CD4-positive, alpha-beta T cell (primary cell): ENCODE measurements at regions not wholly inside any gene's neighbourhood (a gene's known extent, or its start where the extent isn't known, plus 50 kb on each side); places are given as distances from the start of the nearest gene placed in this dataset.

Experiments
- ATAC-seq: fragments of 200-7000 bp; cut with Tn5 transposase; one replicate; pipeline ENCODE4 v1.10.0; 2022; ENCODE audit warnings: mild to moderate bottlenecking; ENCODE audit not compliant: poor library complexity
- CTCF ChIA-PET: fragments of 350-600 bp; sonication (Branson Sonifier 250); formaldehyde crosslinking; loops from one replicate; lab custom pipeline; 2021; ENCODE audit warnings: antibody characterized with exemption, inconsistent platforms; lab: Charles Lee
- POLR2A ChIA-PET: fragments of 350-600 bp; sonication (Branson Sonifier 250); formaldehyde crosslinking; loops from one replicate; lab custom pipeline; 2021; ENCODE audit warnings: antibody characterized with exemption, inconsistent platforms; lab: Charles Lee
- DNase-seq, 14 experiments: peaks; one replicate each; pipeline ENCODE4 v3.0.0-alpha.2; 2013 to 2020; ENCODE audit warnings: mixed read lengths in 2 of 14
- H3K27ac ChIP-seq, 2 donors: one replicate each; pipeline versions ENCODE4 v1.5.1 to v1.7.0; 2013; ENCODE audit warnings: low read length in 2 of 2, low read depth in 1 of 2, mild to moderate bottlenecking in 1 of 2
- H3K27me3 ChIP-seq, 2 experiments: 1 replicate in 1 of 2; 2 replicates in 1 of 2; pipeline versions ENCODE4 v1.6.1 to v1.7.0; 2013; ENCODE audit warnings: low read length in 2 of 2, control low read depth in 1 of 2, mild to moderate bottlenecking in 1 of 2, moderate library complexity in 1 of 2; ENCODE audit not compliant: insufficient read depth in 2 of 2, control insufficient read depth in 1 of 2
- H3K36me3 ChIP-seq: one replicate; pipeline ENCODE4 v1.6.1; 2013; ENCODE audit warnings: low read length, control low read depth; ENCODE audit not compliant: insufficient read depth
- H3K4me1 ChIP-seq: one replicate; pipeline ENCODE4 v1.6.1; 2013; ENCODE audit warnings: low read length, control low read depth; ENCODE audit not compliant: insufficient read depth
- H3K4me3 ChIP-seq: one replicate; pipeline ENCODE4 v1.5.1; 2013; ENCODE audit warnings: mild to moderate bottlenecking, low read length, moderate library complexity
- H3K9me3 ChIP-seq, 2 experiments: 1 replicate in 1 of 2; 2 replicates in 1 of 2; pipeline versions ENCODE4 v1.6.1 to v1.7.0; 2013; ENCODE audit warnings: low read length in 2 of 2, mild to moderate bottlenecking in 2 of 2, control low read depth in 1 of 2, moderate library complexity in 1 of 2; ENCODE audit not compliant: control insufficient read depth in 1 of 2, insufficient read depth in 1 of 2
- H3K27ac Mint-ChIP-seq: one replicate; pipeline ENCODE4 v1.8.0; 2020; ENCODE audit warnings: mixed read lengths
- H3K27me3 Mint-ChIP-seq: one replicate; pipeline ENCODE4 v1.8.0; 2021; ENCODE audit warnings: mixed read lengths
- H3K36me3 Mint-ChIP-seq: one replicate; pipeline ENCODE4 v1.8.0; 2021; ENCODE audit warnings: low read depth, mixed read lengths
- H3K4me1 Mint-ChIP-seq: one replicate; pipeline ENCODE4 v1.8.0; 2021; ENCODE audit warnings: low read depth, mixed read lengths
- H3K4me3 Mint-ChIP-seq: one replicate; pipeline ENCODE4 v1.8.0; 2020; ENCODE audit warnings: mild to moderate bottlenecking, mixed read lengths
- H3K9me3 Mint-ChIP-seq: one replicate; pipeline ENCODE4 v1.8.0; 2020; ENCODE audit warnings: mixed read lengths
- intact Hi-C, 2 experiments: fragments of 100-400 bp; cut with DNase I in 1 of 2; cut with micrococcal nuclease in 1 of 2; formaldehyde crosslinking; loops; one replicate each; pipeline versions ENCODE4 v1.15.1 to v1.9.0; 2023 to 2025; cut with DNase I, micrococcal nuclease
- TF ChIP-seq, protein P1 (sequence below): fragments of 200-600 bp; IDR thresholded peaks from one replicate; pipeline ENCODE4 v1.8.0; 2022; ENCODE audit warnings: antibody characterized with exemption, mild to moderate bottlenecking

DNA sequence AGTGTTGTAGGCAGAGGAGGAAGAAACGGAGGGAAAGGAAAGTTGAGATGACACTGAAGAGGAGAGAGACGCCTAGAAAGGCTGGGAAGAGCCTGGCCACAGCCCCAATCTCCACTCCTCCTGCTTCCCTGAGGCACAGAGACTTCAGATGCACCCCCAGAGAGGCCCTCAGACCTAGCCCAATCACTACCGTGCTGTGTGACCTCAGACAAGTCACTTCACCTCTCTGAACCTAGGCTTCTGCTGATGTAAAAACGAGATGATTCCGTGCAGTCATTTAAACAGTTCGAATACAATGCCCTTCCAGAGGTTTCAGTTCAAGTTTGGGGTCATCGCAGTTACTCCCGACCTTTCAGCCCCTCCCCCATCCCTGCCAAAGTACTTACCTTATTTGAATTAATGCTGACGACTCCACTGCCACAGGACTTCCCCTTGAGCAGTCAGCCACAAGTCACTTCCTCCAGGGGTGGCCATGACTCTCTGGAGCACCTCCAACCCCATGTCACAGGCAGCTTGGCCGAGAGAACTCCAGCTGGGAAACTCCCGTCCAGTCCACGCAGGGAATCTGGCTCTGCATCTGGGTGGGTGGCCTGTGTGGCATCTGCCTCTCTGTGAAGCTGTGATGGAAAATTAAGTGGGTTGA is 105.2 kb upstream of the ID2 start:
- DNase-seq: peak in 5 of 14 experiments; percentile 25 to 77 (median 62)

DNA sequence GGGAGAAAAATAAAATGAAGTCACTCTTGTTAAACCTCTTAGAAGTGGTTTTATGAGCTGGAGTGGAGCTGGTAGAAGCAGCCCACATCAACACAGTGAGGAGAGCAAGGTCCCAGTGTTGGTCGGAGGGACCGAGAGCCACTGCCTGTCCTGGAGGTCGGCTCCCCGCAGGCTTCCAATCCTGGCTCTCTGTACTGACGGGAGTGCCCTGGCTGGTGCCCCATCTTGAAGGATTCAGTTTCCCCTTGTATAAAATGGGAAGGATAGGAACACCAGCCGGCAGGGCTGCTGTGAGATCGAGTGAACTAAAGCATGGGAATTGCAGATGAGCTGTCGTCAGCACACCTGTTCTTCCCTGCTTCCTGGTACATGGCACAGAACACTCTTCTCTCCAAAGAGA is 104.3 kb upstream of the ID2 start:
- H3K36me3 Mint-ChIP-seq: no peaks in the 10 kb centered on the region
- H3K4me1 Mint-ChIP-seq: peaks cover 43% of the 10 kb centered on the region
- Histone ChIP-seq H3K4me3 (no peak overlapping the region), H3K9me3 (no peaks in the 10 kb centered on the region), H3K27me3 (no peaks in the 10 kb centered on the region), H3K36me3 (no peaks in the 10 kb centered on the region), H3K4me1 (peaks cover 31% of the 10 kb centered on the region), H3K27ac (no peak overlapping the region)
- intact Hi-C loops: no loop called here
- DNase-seq: peak in 1 of 14 experiments; percentile 22
- H3K4me3 Mint-ChIP-seq: no peak overlapping the region
- peaks cover 3% of the 10 kb centered on the region for H3K27me3 Mint-ChIP-seq
- POLR2A ChIA-PET: no interaction called here
- no peaks in the 10 kb centered on the region for H3K9me3 Mint-ChIP-seq
- no peak overlapping the region for H3K27ac Mint-ChIP-seq
- no peak for ATAC-seq
- CTCF ChIA-PET: no interaction called here
- TF ChIP-seq, protein P1, sequence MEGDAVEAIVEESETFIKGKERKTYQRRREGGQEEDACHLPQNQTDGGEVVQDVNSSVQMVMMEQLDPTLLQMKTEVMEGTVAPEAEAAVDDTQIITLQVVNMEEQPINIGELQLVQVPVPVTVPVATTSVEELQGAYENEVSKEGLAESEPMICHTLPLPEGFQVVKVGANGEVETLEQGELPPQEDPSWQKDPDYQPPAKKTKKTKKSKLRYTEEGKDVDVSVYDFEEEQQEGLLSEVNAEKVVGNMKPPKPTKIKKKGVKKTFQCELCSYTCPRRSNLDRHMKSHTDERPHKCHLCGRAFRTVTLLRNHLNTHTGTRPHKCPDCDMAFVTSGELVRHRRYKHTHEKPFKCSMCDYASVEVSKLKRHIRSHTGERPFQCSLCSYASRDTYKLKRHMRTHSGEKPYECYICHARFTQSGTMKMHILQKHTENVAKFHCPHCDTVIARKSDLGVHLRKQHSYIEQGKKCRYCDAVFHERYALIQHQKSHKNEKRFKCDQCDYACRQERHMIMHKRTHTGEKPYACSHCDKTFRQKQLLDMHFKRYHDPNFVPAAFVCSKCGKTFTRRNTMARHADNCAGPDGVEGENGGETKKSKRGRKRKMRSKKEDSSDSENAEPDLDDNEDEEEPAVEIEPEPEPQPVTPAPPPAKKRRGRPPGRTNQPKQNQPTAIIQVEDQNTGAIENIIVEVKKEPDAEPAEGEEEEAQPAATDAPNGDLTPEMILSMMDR: no peak

More for the DNA sequence above, 105.2 kb upstream of the ID2 start:
- H3K4me1 Mint-ChIP-seq: peaks cover 43% of the 10 kb centered on the region
- no peaks in the 10 kb centered on the region for H3K9me3 Mint-ChIP-seq
- no peak overlapping the region for H3K27ac Mint-ChIP-seq
- H3K9me3 ChIP-seq: no peaks in the 10 kb centered on the region
- H3K36me3 Mint-ChIP-seq: no peaks in the 10 kb centered on the region
- CTCF ChIA-PET: no interaction called here
- H3K4me3 ChIP-seq: no peak overlapping the region
- H3K27me3 Mint-ChIP-seq: peaks cover 3% of the 10 kb centered on the region
- ATAC-seq: peak; percentile 29
- TF ChIP-seq, protein P1: no peak
- peaks cover 31% of the 10 kb centered on the region for H3K4me1 ChIP-seq
- H3K36me3 ChIP-seq: no peaks in the 10 kb centered on the region
- H3K27me3 ChIP-seq: no peaks in the 10 kb centered on the region
- intact Hi-C loops: no loop called here
- POLR2A ChIA-PET: interaction anchor here (0.9 kb wide), 1 partner anchor 105 kb away, joined by 4 read pairs; the partner anchor contains the start of gene ID2
- no peak overlapping the region for H3K27ac ChIP-seq
- peak overlapping the region; percentile 32 for H3K4me3 Mint-ChIP-seq

DNA sequence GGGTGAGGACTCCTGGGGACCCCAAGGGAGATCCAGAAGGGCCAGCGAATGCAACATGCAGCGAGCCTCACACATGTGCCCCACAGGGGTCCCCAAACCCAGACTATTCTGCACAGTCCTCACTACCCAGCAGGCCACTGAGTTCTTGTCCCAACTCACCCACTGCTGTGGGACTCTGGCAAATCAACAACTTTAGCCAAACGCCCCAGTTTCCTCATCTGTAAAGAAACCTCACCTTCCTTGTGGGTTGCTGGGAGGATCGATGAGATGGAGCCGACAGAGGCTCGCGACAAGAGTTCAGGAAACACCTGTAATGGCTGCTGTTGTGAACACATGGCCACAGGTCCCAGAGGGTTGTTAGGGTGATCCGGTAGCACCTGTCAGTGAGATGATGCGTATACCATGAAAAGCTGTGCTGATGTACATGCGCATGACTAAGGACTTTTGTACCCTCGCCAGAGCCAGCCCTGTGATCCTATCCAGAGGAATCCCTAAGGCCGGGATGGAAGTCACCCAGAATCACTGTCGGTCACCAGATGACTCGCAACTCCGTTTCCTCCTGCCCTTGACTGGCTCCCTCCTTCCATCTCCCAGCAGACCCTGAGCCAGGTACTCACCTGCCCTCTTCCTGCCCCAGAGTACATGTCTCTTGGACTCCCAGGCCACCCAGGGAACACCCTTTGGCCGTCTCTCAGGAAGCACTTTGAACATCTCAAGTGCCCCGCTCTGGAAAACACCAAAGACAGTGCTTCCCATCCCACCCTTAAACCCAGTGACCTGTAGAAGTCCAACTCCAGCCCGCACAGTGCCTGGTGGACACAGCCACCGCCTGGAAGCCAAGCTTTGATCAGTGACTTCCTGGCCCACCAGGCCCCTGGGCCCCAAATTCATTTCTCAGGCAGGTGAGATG is 103.3 kb upstream of the ID2 start:
- TF ChIP-seq, protein P1: no peak
- Histone ChIP-seq H3K27me3 (no peaks in the 10 kb centered on the region), H3K36me3 (no peaks in the 10 kb centered on the region), H3K27ac (no peak overlapping the region), H3K4me1 (peaks cover 41% of the 10 kb centered on the region), H3K9me3 (no peaks in the 10 kb centered on the region), H3K4me3 (no peak overlapping the region)
- CTCF ChIA-PET: no interaction called here
- no peaks in the 10 kb centered on the region for H3K9me3 Mint-ChIP-seq
- intact Hi-C loops: no loop called here
- POLR2A ChIA-PET: no interaction called here
- H3K4me1 Mint-ChIP-seq: peaks cover 43% of the 10 kb centered on the region
- H3K4me3 Mint-ChIP-seq: no peak overlapping the region
- H3K27ac Mint-ChIP-seq: no peak overlapping the region
- no peaks in the 10 kb centered on the region for H3K36me3 Mint-ChIP-seq
- peaks cover 3% of the 10 kb centered on the region for H3K27me3 Mint-ChIP-seq
- ATAC-seq (no peak), DNase-seq (peak in 1 of 14 experiments; percentile 20)
